ENCODE measurements at regions not wholly inside any gene's neighbourhood (a gene's known extent, or its start where the extent isn't known, plus 50 kb on each side); places are given as distances from the start of the nearest gene placed in this dataset.
"Not testable (repeated sequence)": the region's sequence is repeated elsewhere in the genome, so short reads cannot be mapped to it uniquely, and the experiment has no call there.

DNA sequence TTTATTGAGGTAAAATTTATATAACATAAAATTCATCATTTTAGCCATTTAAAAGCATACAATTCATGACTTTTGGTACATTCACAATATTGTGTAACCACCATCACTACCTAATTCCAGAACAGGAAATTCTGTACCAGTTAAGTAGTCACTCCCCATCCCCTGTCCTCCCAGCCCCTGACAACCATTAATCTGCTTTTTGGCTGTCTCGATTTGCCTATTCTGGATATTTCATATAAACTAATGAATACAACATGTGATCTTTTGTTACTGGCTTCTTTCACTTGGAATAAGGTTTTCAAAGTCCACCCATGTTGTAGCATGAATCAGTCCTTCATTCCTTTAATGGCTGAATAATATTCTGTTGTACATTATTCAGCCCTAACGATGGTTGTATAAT, 115.6 kb upstream of the KLF14 start:
- no peak for DNase-seq (ENCODE audit: low read depth, low spot score)

DNA sequence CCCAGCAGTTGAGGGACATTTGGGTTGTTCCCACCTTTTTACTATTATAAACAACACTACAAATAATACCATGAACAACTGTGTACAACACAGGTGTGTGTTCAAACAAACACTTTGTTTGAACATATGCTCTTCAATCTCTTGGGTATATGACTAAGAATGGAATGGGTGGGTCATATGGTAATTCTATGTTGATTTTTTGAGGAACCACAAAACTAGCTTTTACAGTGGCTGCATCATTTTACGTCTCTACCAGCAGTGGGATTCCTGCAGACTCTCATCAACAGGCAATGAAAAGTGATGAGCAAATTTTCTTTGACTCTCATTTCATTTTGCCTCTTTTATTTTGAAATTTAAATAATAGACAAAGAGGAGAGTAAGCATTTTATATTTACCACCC, 116.9 kb upstream of the KLF14 start:
- no peak for DNase-seq (ENCODE audit: low read depth, low spot score)

DNA sequence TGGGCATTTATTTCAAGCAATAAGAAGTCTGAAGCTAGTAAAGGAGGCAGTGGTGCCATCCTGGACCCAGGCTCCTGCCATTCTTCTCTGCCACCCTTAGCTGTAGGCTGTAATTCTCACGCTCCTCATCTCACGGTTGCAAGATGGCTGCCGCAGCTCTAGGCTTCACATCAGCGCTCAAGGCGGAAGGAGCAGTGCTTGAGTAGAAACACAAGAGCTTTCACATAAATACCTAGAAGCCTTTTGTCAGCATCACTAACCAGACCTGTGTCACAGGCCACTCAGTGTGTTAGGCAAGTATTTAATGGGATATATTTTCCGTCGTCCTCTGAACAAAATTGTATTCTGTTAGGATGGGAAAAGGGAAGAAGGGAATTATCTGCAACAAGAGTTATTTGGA, 118.9 kb upstream of the KLF14 start:
- no peak for DNase-seq (ENCODE audit: low read depth, low spot score)

DNA sequence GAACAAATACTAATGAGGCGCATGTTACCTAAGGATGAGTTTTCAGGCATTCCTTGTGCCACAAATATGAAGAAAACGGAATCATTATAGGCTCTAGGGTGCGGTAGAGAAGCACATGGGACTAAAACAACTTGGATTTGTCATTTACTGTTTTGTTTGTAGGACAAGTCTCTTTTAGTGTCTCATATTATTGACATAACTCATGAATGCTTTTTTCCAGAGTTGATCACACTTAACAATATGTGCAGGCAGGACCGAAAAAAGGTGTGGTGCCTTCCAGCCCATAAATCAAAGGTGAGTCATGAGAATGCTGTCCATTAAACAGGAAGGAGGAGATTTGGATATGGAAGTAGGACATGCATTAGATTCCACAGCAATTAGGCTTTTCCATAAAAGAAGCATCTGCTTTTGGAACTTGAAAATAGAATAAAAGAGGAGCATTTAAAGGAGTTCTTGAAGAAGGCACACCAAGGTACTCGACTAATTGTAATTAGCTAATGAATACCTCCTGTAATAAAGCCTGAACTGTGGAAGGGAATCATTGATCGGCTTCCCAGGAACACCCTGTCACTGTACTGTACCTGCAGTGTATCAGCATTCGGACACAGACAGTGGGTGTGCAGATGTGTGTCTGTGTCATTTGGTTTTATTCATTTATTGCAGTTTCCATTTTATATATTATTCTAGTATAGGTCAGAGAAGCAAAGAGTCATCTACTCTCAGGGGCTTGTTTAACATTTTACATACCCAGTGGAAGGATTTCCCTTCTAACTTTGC, 119.7 kb upstream of the KLF14 start:
- no peak for DNase-seq (ENCODE audit: low read depth, low spot score)

DNA sequence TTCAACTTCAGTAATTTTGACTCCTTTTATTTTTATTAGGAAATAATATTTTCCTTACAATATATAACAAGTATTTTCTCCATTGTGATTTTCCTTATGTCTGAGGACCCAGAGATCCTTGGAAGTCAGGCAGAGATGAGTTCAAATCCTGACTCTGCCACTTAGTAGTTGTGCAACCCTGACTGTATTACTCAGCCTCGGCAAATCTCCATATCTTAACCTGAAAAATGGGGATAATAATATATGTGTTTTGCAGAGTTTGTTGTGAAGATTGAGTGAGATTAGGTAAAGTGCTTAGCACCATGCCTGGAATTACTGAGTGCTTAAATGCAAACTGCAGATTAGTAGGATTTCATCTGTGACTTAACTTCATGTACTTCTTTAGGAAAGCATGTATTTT, 120.5 kb upstream of the KLF14 start:
- no peak for DNase-seq (ENCODE audit: low read depth, low spot score)

DNA sequence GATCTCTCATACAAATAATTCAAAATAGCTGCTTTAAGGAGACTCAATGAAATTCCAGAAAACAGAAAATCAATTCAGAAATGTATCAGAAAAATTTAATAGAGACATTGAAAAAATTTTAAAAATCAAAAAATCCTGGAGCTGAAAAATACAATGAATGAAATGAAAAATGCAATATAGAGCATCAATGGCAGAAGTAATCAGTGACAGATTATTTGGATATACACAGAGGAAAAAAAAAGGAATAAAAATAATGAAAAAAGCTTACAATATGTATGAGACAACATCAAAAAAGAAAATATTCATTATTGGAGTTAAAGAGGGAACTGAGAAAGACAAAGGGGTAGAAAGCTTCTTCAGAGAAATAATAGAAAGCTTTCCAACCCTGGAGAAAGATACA, 122.9 kb upstream of the KLF14 start:
- DNase-seq (ENCODE audit: low read depth, low spot score): no peak

DNA sequence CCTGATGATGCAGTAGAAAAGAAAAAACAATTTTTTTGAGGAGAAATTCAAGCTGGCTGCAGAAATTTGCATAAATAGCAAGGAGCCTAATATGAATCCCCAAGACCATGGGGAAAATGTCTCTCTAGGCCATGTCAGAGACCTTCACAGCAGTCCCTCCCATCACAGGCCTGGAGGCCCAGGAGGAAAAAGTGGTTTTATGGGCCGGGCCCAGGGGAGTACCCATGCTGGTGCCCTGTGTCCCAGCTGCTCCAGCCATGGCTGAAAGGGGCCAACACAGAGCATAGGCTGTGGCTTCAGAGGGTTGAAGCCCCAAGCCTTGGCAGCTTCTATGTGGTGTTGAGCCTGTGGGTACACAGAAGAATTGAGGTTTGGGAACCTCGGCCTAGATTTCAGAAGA, 126.8 kb upstream of the KLF14 start:
- not testable (repeated sequence) for DNase-seq (ENCODE audit: low read depth, low spot score)

DNA sequence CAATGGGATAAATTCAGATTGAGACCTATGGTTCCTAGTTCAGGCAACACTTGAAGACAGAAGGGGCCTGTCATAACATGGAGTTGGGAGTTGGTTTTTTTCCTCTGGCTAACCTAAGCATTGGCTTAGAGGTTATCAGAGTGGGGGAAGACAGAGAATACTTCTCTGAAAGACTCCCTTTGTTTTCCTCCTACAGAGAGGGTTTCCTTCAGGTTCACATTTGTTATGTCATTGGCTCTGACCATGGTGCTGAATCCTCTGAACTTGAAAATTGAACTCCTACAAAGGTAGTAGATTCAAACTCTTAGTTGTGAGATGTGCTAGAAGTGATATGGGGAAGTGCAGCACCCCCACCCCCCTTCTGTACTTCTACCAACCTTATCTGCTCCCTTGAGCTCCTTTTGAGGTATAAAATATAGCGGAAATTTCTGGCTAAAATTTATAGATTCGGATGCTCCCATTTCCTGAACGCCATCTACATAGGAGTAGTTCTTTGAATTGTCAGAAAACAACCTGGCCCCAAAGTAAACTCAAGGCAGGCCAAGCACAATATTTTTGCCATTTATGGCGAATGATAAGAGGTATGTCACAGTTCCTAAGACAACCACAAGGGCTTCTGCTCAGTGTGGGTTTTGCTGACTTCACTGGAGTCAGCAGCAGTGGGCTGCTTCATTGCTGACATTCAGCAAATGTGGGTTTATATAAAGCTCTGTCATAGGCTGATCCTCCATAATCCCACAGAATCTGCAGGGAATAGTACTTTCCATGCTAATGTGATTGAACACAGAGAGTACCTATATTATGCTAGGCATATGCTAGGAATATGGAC, 131.6 kb upstream of the KLF14 start:
- DNase-seq (ENCODE audit: low read depth, low spot score): no peak

DNA sequence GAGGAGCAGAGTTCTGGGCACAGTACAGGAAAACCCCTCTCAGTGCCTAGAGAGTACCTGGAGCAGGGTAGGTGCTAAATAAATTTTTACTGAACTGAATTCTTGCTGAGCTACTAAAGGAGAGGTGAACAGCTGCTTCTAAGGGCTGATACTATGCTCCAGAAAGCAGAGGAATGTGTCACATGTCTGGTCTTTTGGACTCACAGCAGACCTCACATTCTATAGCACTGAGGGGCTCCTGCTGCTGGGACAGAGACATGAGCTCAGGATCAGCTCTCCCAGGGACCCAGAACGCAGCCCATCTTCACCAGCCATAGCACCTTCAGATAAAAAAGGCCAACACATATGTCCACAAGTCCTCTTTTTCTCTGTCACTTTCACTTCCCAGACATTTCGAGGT, 133.0 kb upstream of the KLF14 start:
- no peak for DNase-seq (ENCODE audit: low read depth, low spot score)

DNA sequence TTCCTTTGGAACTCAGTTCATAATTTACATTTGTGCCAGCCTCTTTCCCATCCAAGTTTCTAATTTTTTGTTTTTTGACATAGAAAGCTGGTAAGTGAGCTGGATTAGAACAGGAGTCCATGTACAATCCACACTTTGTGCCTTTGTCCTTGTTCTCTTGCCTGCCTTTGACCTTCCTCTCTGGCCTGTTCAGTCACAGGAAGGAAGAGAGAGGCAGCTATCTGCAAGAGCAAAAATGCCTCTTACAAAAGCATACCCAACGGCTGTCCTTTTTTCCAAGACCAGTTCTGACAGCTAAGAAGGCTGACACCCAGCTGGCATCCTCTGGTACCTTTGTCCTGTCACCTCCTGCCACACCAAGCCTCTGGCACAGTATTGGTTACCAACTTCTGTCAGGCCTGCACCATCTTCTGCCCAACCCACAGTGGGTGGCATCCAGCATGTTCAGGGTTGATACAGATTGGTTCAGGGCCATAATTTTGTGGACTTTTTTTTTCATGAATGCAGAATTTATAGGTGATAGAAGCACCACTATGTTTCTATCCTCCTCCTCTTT, 133.7 kb upstream of the KLF14 start:
- no peak for DNase-seq (ENCODE audit: low read depth, low spot score)

DNA sequence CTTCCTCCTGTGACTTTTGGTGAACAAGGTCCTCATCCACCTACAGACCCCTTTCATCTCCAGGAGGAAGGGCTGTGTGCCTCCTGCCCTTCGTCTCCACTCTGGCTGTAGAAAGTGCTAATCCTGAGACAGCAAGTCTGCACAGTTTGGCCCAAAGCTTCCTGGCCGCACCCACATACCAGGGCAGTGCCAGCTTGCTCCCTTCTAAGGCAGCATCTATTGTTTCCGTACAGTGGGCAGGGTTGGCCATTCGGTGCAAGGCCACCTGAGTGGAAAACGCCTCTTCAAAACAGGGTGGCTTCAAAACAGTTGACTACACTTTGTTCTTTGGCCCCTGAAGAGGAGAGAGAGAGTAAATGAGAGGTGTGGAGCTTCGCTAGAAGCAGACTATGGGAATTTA, 134.1 kb upstream of the KLF14 start:
- DNase-seq (ENCODE audit: low read depth, low spot score): no peak

DNA sequence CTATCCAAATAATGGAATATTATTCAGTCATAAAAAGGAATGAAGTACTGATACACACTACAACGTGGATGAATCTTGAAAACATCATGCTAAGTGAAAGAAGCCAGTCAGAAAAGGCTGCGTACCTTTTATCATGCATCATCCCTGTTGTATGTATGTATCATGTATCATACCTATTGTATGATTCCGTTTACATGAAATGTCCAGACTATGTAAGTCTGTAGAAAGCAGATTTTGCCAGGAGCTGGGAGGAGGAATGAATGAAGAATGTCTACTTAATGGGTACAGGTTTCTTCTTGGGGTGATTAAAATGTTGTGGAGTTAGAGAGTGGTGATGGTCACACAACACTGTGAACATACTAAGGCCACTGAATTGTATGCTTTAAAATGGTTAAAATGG, 135.9 kb upstream of the KLF14 start:
- no peak for DNase-seq (ENCODE audit: low read depth, low spot score)

DNA sequence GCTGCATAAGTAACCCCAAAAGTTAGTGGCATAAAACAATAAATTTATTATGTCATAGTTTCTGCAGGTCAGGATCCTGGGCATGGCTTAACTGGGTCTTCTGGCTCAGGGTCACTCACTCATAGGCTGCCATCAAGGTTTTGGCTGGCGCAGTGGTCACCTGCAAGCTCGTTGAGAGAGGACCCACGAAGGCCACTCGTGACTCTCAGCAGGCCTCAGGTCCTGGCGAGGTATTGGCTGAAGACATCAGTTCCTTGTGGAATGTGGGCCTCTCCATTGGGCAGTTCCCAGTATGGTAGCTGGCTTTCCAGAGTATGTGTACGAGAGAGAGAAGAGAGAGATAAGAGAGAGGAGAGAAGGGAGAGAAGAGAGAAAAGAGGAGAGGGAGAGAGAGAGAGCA, 138.3 kb upstream of the KLF14 start:
- DNase-seq (ENCODE audit: low read depth, low spot score): no peak

DNA sequence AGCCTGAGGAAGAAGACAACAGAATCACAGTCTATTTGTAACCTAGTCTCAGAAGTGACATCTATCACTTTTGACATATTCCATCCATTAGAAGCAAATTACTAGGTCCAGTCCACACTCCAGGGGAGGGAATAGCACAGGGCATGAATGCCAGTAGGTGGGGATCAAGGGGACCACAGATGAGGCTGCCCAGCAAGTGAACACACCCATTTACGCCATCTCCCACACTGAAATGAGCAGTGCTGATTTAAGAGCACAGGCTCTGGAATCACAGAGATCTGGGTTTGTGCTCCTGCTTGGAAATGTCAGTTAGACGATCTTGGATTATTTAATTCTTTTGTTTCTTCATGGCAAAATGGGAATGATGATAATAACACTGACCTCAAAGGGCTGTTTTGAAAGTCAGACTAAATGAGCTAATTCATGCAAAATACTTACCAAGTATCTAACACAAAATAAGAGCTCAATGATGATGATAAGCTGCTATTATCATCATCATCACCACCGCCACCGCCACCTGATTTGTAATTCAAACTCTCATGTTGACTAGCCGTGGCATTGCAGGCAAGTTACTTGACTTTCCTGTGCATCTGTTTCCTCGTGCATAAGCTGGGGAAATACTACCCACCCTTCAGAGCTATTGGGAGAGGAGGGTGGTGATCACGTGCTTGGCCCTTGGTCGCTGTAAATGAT, 138.9 kb upstream of the KLF14 start:
- DNase-seq (ENCODE audit: low read depth, low spot score): no peak

DNA sequence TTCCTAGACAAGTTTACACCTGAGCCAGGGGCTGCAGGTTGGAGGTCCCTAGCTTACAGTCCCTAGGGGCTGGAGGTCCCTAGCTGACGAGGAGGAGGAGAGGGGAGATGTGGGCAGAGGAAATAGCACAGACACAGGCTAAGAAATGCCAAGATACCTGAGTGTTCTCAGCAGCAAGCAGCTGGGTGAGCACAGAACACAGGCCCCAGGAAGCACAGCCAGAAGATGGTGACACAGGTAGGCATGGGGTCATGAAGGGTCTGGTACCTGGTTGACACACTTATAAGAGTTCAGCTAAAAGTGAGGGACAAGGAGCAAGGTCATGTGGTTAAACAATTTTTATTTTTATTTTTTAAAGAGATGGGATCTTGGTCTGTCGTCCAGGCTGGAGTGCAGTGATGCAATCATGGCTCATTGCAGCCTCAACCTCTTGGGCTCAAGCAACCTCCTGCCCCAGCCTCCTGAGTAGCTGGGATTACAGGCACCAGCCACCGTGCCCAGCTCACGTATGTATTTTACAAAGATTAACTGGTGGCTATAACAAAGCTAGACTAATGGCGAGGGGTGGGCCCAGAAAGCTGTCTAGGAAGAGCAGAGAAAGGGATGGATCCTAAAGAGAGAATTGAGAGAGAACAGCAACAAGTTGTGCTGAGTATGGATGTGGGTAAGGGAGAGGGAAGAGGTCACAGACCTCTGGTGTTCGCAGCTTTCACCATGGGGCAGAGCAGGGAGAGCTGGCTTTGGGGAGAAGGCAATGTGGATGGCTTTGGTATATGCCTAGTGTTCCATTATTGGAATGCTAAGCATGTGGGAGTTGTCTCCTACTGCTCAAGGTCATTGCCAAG, 140.3 kb upstream of the KLF14 start:
- DNase-seq (ENCODE audit: low read depth, low spot score): no peak

DNA sequence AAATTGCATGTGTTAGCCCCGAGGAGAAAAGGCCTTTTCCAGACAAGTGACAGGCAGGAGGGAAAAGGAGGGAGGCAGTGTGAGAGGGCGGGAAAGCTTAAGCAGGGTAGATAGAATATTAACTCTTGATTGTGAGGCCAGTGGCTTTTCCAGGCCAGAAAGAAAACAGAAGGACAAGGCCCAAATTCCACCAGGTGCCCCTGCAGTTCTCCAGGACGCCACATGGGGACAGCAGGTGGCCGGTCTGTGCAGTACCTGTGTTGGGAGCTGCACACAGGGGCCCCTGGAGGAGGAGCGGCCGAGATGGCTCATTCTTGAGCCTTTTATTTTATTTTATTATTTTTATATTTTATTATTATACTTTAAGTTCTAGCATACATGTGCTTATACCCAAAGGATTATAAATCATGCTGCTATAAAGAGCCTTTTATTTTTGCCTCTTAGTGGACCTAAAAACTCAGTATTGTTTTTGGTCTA, 141.3 kb upstream of the KLF14 start:
- DNase-seq (ENCODE audit: low read depth, low spot score): no peak

DNA sequence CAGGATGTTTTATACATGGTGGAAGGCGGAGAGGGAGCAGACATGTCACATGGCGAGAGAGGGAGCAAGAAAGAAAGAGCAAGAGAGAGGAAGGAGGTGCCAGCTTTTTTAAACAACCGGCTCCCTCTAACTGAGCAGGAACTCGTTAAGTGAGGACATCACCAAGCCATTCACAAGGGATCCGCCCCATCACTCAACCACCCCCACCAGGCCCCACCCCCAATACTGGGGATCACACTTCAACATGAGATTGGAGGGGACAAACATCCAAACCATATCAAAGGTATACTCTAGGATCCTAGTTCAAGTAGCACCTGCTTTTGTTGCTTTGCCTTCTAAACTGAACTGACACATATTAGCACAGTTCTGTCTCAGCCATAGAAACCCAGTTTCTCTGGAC, 141.9 kb upstream of the KLF14 start:
- no peak for DNase-seq (ENCODE audit: low read depth, low spot score)

DNA sequence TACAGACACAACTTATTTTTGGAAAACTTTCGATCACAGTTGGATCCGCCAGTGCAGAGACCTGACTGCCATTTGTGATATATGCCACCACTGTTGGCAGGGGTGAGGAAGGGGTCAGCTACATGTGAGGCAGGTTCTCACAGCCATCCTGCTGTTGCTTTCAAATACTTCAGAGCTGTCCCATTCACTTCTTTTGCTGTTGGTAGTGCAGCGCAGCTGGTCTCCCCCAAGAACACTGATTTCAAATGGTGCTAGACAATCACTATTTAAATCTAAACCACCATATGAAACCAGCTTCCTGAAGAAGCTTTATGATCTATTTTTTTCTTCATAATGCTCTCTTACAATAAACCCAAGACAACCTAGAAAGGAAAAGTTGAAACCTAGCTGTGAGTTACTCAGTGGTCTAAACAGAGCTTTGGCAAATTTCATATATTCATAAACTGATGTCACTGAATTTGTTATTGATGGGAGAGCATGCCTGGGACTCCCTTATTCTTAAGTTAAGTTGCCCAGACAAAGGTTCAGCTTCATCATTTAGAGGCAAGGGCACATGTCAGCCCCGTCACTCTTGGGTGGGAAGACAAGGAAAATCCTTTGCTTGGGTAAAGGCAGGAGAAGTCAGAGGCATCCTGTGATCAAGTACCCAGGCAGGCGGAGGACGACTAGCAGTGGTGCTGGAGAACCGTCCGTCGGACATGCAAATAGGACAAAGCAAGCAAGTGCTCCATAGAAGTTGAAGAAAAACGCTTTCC, 143.4 kb upstream of the KLF14 start:
- DNase-seq (ENCODE audit: low read depth, low spot score): no peak

DNA sequence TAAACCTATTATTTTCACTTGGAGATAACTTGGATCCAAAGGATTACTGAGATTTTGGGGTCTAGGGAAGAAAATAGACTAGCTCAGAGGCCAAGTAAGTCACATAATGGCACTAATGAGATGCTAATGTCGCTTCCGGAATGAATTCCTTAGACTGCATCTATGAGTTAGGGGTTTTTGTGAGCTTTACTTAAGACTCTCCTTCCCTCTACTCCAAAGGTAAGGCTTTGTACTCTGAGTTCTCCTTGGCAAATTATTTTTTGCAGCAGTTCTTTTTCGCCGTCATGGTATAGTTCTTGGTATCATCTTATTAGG, 143.9 kb upstream of the KLF14 start:
- no peak for DNase-seq (ENCODE audit: low read depth, low spot score)

DNA sequence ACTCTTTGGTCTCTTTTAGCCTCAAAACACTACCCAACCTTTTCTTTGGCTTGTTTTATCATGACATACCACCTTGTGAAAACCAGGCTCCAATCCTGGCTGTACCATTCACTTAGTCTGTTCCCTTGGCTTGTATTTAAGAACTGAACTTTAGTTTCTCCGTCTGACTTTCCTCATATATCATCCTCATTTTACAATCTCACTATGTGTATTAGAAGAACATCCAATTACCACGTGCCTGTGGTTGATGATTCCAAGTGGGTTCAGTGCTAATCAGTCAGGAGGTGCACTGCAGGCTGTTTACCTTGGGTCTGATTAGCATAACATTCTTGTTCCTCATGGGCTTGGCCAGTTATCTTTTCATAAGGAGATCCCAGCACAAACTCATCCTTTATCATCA, 144.8 kb upstream of the KLF14 start:
- no peak for DNase-seq (ENCODE audit: low read depth, low spot score)

DNA sequence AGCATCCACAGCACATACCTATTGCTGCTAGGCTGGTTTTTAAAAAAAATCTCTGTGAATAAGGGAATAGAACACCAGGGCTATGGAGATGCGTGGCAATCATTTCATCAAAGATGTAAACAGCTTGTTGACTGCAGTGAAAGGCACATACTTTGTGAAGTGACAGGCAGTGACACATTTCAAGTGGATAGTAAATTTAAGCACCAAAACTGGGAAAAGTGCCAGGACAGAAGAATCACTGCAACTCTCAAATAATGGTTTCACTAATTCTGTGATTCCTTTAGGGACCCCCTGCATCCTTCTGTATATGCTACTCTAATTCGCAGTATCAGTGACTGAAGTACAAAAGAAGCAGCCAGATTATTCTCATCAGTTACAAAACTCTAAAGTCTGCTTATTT, 145.2 kb upstream of the KLF14 start:
- DNase-seq (ENCODE audit: low read depth, low spot score): no peak

All from activated naive CD8-positive, alpha-beta T cell treated with anti-CD3 and anti-CD28 coated beads, Interleukin-2, amount 50 U/mL, for 16 hours (primary cell).